GM21737 (cell line): ENCODE measurements at regions not wholly inside any gene's neighbourhood (a gene's known extent, or its start where the extent isn't known, plus 50 kb on each side); places are given as distances from the start of the nearest gene placed in this dataset.
"Not testable (repeated sequence)": the region's sequence is repeated elsewhere in the genome, so short reads cannot be mapped to it uniquely, and the experiment has no call there.

Experiments
- ATAC-seq: cut with Tn5 transposase; IDR thresholded peaks from one replicate; pipeline ENCODE4 v1.9.1; 2021; ENCODE audit warnings: mild to moderate bottlenecking, moderate library complexity; ENCODE audit not compliant: unreplicated experiment

GRCh38 chr10:2392145-2392812 is 655.0 kb upstream of the ADARB2 start:
- ATAC-seq: no peak

- ATAC-seq: no peak
These were observed 650.3 kb upstream of the ADARB2 start for GRCh38 chr10:2387672-2388071.

GRCh38 chr10:2387261-2387660 is 649.9 kb upstream of the ADARB2 start:
- ATAC-seq: no peak

GRCh38 chr10:2380218-2380617 is 642.9 kb upstream of the ADARB2 start:
- no peak for ATAC-seq

GRCh38 chr10:2367083-2367482 is 629.8 kb upstream of the ADARB2 start:
- no peak for ATAC-seq

- ATAC-seq: no peak
These were observed 629.1 kb upstream of the ADARB2 start for GRCh38 chr10:2366264-2366931.

GRCh38 chr10:2362331-2362730 is 625.0 kb upstream of the ADARB2 start:
- ATAC-seq: no peak

GRCh38 chr10:2358586-2358985 is 621.3 kb upstream of the ADARB2 start:
- ATAC-seq: no peak

GRCh38 chr10:2356670-2357069 is 619.3 kb upstream of the ADARB2 start:
- no peak for ATAC-seq

GRCh38 chr10:2351566-2351965 is 614.2 kb upstream of the ADARB2 start:
- ATAC-seq: no peak

GRCh38 chr10:2342206-2342605 is 604.9 kb upstream of the ADARB2 start:
- ATAC-seq: no peak

GRCh38 chr10:2340831-2341647 is 603.7 kb upstream of the ADARB2 start:
- no peak for ATAC-seq

GRCh38 chr10:2335626-2336025 is 598.3 kb upstream of the ADARB2 start:
- no peak for ATAC-seq

- ATAC-seq: no peak
These were observed 597.2 kb upstream of the ADARB2 start for GRCh38 chr10:2334575-2334974.

- no peak for ATAC-seq
These were observed 591.8 kb upstream of the ADARB2 start for GRCh38 chr10:2329082-2329481.

GRCh38 chr10:2326411-2326810 is 589.1 kb upstream of the ADARB2 start:
- no peak for ATAC-seq

GRCh38 chr10:2315045-2315485 is 577.7 kb upstream of the ADARB2 start:
- not testable (repeated sequence) for ATAC-seq

- ATAC-seq: no peak
These were observed 568.8 kb upstream of the ADARB2 start for GRCh38 chr10:2306081-2306480.

GRCh38 chr10:2303169-2303568 is 565.8 kb upstream of the ADARB2 start:
- no peak for ATAC-seq

- no peak for ATAC-seq
These were observed 563.9 kb upstream of the ADARB2 start for GRCh38 chr10:2301227-2301626.

GRCh38 chr10:2300231-2300630 is 562.9 kb upstream of the ADARB2 start:
- no peak for ATAC-seq
